ENCODE measurements at regions not wholly inside any gene's neighbourhood (a gene's known extent, or its start where the extent isn't known, plus 50 kb on each side); places are given as distances from the start of the nearest gene placed in this dataset.

- Histone ChIP-seq H4K8ac (ENCODE audit: low read depth in 2 of 2, low read length in 2 of 2) (no peak overlapping the region), H3K36me3 (ENCODE audit: control insufficient read depth, insufficient read depth, low read length) (no peaks in the 10 kb centered on the region), H3K79me1 (ENCODE audit: low read depth in 1 of 2, low read length in 2 of 2) (no peaks in the 10 kb centered on the region), H2BK15ac (ENCODE audit: low read depth, low read length) (no peak overlapping the region), H2AFZ (replicated peaks; ENCODE audit: low read length, poor library complexity) (no peak overlapping the region), H4K91ac (ENCODE audit: insufficient read depth, low read depth, low read length) (no peak overlapping the region), H2BK120ac (ENCODE audit: low read depth, low read length) (no peak overlapping the region), H4K20me1 (ENCODE audit: insufficient read depth, low read length) (no peaks in the 10 kb centered on the region), H3K4me2 (ENCODE audit: low read depth, low read length) (no peak overlapping the region), H3K18ac (ENCODE audit: low read depth, low read length) (no peak overlapping the region), H3K27me3 (ENCODE audit: control insufficient read depth, insufficient read depth, low read length) (no peaks in the 10 kb centered on the region), H3K4me1 (ENCODE audit: control insufficient read depth, insufficient read depth, low read length) (no peaks in the 10 kb centered on the region), H3K9ac (ENCODE audit: low read depth, low read length) (no peak overlapping the region), H3K9me3 (ENCODE audit: control insufficient read depth, insufficient read depth, low read length) (peaks cover 4% of the 10 kb centered on the region; the same call in 1 of the 2 replicates), H3K56ac (ENCODE audit: extremely low read depth, insufficient read depth, low read length) (no peak overlapping the region), H2BK20ac (ENCODE audit: low read depth, low read length) (no peak overlapping the region), H3K14ac (replicated peaks; ENCODE audit: low read depth, low read length) (no peak overlapping the region), H2BK5ac (ENCODE audit: low read depth, low read length, poor library complexity, severe bottlenecking) (no peak overlapping the region), H3K23ac (ENCODE audit: low read depth, low read length) (no peak overlapping the region), H3K4ac (ENCODE audit: low read depth, low read length) (no peak overlapping the region), H2AK5ac (ENCODE audit: low read depth, low read length) (no peak overlapping the region), H3K4me3 (ENCODE audit: insufficient read depth, low read depth, low read length) (no peak overlapping the region), H4K5ac (ENCODE audit: low read depth, low read length) (no peak overlapping the region), H2AK9ac (replicated peaks; ENCODE audit: low read depth, low read length, poor library complexity) (no peak overlapping the region), H3K9me1 (ENCODE audit: insufficient read depth, low read length) (no peaks in the 10 kb centered on the region), H3K27ac (ENCODE audit: insufficient read depth, low read length) (no peak overlapping the region)
- in situ Hi-C loops (cut with MboI; ENCODE audit: low sequenced_read_pairs), result no loop called here
- TF ChIP-seq RFX5 (IDR thresholded peaks at IDR 0.05; ENCODE audit: low read depth, low read length) (no peak), RAD21 (IDR thresholded peaks at IDR 0.05; ENCODE audit: low read length) (no peak), CTCF (conservative IDR thresholded peaks at IDR 0.05; ENCODE audit: low read depth, low read length) (no peak), CEBPB (IDR thresholded peaks at IDR 0.05; ENCODE audit: low read depth, low read length) (no peak), CHD1 (IDR thresholded peaks at IDR 0.05; ENCODE audit: low read depth, low read length) (no peak), NFE2L2 (IDR thresholded peaks at IDR 0.05; ENCODE audit: low read depth, low read length) (no peak), FOS (IDR thresholded peaks at IDR 0.05; ENCODE audit: low read depth, low read length) (no peak), SMC3 (IDR thresholded peaks at IDR 0.05; ENCODE audit: low read depth, low read length) (no peak), POLR2A (IDR thresholded peaks at IDR 0.05; ENCODE audit: low read depth, low read length) (no peak), MXI1 (IDR thresholded peaks at IDR 0.05; ENCODE audit: borderline replicate concordance, low read depth, low read length) (no peak)
- dilution Hi-C loops (cut with HindIII; ENCODE audit: low sequenced_read_pairs, unreplicated experiment), result no loop called here
- POLR2A ChIA-PET (ENCODE audit: unreplicated experiment), result no interaction called here
- no TSS peak for BruUV-seq (replicated peaks)
- CTCF ChIA-PET, result no interaction called here
- intact Hi-C loops (cut with micrococcal nuclease), result no loop called here
- no peak for DNase-seq
- WGBS, 2 experiments (ENCODE audit: extremely low coverage in 2 of 2, insufficient read length in 1 of 2), result no CpG with 5 or more reads among the region's 1 CpG
- ATAC-seq (ENCODE audit: low read depth), result no peak
These were observed 150.8 kb downstream of the FASLG start for GRCh38 chr1:172809750-172810149.

All from IMR-90 (cell line).